Upper lobe of left lung (tissue), 4 donors: ENCODE measurements at regions not wholly inside any gene's neighbourhood (a gene's known extent, or its start where the extent isn't known, plus 50 kb on each side); places are given as distances from the start of the nearest gene placed in this dataset.

Experiments used
- CTCF ChIP-seq, 6 experiments: fragments of 450-650 bp in 4 of 6; fragments of 200-600 bp in 2 of 6; sonication (generic) in 2 of 6; IDR thresholded peaks; one replicate each; pipeline ENCODE4 v1.5.1; 2016 to 2019; ENCODE audit warnings: antibody characterized with exemption in 6 of 6
- POLR2A ChIP-seq, 4 donors: fragments of 450-650 bp; IDR thresholded peaks; one replicate each; pipeline ENCODE4 v1.5.1; 2016 to 2017; ENCODE audit warnings: antibody characterized with exemption in 4 of 4, mild to moderate bottlenecking in 2 of 4

GRCh38 chr13:104987621-104988020, 1547.8 kb downstream of the EFNB2 start:
- TF ChIP-seq CTCF (IDR thresholded peaks at IDR 0.05) (no peak), POLR2A (IDR thresholded peaks at IDR 0.05) (no peak)
